GM12878 (cell line): ENCODE measurements at regions not wholly inside any gene's neighbourhood (a gene's known extent, or its start where the extent isn't known, plus 50 kb on each side); places are given as distances from the start of the nearest gene placed in this dataset.

ENCODE experiments used
- JUND ChIP-seq: IDR thresholded peaks from 2 replicates; pipeline ENCODE4 v1.6.1; 2012; ENCODE audit warnings: low read depth, mild to moderate bottlenecking, low read length, improper control_type of control experiment, moderate library complexity
- NFYA ChIP-seq: IDR thresholded peaks from 2 replicates; pipeline ENCODE4 v1.6.1; 2011; ENCODE audit warnings: low read depth, mild to moderate bottlenecking, low read length, improper control_type of control experiment, borderline replicate concordance
- POLR2A ChIP-seq: IDR thresholded peaks from 2 replicates; pipeline ENCODE4 v1.6.1; 2011; ENCODE audit warnings: low read depth, mild to moderate bottlenecking, low read length
- RBBP5 ChIP-seq: fragments of 200-600 bp; sonication (generic); conservative IDR thresholded peaks from 2 replicates; pipeline ENCODE4 v1.6.1; 2016
- SIN3A ChIP-seq: IDR thresholded peaks from 2 replicates; pipeline ENCODE4 v1.6.1; 2012; ENCODE audit warnings: low read depth, low read length, improper control_type of control experiment
- SP1 ChIP-seq: IDR thresholded peaks from one replicate; pipeline ENCODE4 v1.6.1; 2011; ENCODE audit warnings: low read depth, low read length
- TF ChIP-seq, protein P1 (sequence below), 3 experiments: IDR thresholded peaks in 2 of 3; conservative IDR thresholded peaks in 1 of 3; 2 replicates each; pipeline ENCODE4 v1.5.1; 2011; ENCODE audit warnings: low read depth in 3 of 3, low read length in 3 of 3, mild to moderate bottlenecking in 3 of 3, control low read depth in 2 of 3, moderate library complexity in 2 of 3, inconsistent platforms in 1 of 3, mixed read lengths in 1 of 3; ENCODE audit not compliant: control insufficient read depth in 2 of 3, insufficient read depth in 1 of 3; ENCODE audit errors: extremely low read depth in 1 of 3
- TF ChIP-seq, protein P2 (sequence below): IDR thresholded peaks from 2 replicates; pipeline ENCODE4 v1.6.1; 2011; ENCODE audit warnings: mild to moderate bottlenecking, low read depth, low read length, moderate library complexity; ENCODE audit not compliant: insufficient replicate concordance
- TF ChIP-seq, protein P3 (sequence below): IDR thresholded peaks from 2 replicates; pipeline ENCODE4 v1.6.1; 2011; ENCODE audit warnings: borderline replicate concordance, low read depth, mild to moderate bottlenecking, moderate library complexity, mixed read lengths, low read length; ENCODE audit not compliant: insufficient read depth; ENCODE audit errors: extremely low read length
- TF ChIP-seq, protein P4 (sequence below): fragments of 150-350 bp; IDR thresholded peaks from 2 replicates; pipeline ENCODE4 v1.6.1; 2016; ENCODE audit warnings: low read depth, low read length

DNA sequence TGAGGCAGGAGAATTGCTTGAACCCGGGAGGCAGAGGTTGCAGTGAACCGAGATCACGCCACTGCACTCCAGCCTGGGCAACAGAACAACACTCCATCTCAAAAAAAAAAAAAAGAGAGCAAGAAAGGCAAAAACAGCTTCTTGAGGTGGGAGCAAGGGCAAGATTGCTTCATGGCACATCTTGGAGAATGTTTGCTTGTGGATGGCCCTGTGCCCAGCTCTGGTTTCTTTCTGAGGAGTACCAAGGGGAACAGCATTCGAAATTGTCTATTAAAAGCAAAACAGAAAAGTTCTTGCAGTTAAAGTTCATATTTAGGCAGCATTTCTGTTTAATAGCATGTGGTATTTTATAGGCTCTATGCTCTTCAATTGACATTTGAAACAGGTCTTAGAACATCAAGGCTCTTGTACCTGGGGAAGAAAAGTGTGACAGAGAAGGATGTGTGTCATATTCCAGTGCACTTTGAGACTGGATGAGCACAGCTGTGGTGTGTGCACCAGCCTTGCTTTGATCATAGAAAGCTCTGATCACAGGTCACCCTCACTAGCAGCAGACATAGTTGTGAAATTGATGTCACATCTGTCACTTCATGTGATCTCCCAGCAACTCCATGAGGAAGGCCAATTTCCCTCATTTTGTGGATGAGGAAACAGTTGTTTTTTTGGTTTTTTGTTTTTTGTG lies 154.3 kb downstream of the UXS1 start:
- TF ChIP-seq, protein P1, sequence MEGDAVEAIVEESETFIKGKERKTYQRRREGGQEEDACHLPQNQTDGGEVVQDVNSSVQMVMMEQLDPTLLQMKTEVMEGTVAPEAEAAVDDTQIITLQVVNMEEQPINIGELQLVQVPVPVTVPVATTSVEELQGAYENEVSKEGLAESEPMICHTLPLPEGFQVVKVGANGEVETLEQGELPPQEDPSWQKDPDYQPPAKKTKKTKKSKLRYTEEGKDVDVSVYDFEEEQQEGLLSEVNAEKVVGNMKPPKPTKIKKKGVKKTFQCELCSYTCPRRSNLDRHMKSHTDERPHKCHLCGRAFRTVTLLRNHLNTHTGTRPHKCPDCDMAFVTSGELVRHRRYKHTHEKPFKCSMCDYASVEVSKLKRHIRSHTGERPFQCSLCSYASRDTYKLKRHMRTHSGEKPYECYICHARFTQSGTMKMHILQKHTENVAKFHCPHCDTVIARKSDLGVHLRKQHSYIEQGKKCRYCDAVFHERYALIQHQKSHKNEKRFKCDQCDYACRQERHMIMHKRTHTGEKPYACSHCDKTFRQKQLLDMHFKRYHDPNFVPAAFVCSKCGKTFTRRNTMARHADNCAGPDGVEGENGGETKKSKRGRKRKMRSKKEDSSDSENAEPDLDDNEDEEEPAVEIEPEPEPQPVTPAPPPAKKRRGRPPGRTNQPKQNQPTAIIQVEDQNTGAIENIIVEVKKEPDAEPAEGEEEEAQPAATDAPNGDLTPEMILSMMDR (IDR thresholded peaks at IDR 0.05 in 2 of 3, conservative IDR thresholded peaks at IDR 0.05 in 1 of 3; ENCODE audit: control insufficient read depth in 2 of 3, extremely low read depth in 1 of 3, insufficient read depth in 1 of 3, low read depth in 3 of 3, low read length in 3 of 3): no peak
- TF ChIP-seq POLR2A: no peak
- no peak for TF ChIP-seq RBBP5
- TF ChIP-seq SP1: no peak
- TF ChIP-seq, protein P2, sequence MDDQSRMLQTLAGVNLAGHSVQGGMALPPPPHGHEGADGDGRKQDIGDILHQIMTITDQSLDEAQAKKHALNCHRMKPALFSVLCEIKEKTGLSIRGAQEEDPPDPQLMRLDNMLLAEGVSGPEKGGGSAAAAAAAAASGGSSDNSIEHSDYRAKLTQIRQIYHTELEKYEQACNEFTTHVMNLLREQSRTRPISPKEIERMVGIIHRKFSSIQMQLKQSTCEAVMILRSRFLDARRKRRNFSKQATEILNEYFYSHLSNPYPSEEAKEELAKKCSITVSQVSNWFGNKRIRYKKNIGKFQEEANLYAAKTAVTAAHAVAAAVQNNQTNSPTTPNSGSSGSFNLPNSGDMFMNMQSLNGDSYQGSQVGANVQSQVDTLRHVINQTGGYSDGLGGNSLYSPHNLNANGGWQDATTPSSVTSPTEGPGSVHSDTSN: no peak
- no peak for TF ChIP-seq SIN3A
- TF ChIP-seq JUND: no peak
- TF ChIP-seq, protein P3, sequence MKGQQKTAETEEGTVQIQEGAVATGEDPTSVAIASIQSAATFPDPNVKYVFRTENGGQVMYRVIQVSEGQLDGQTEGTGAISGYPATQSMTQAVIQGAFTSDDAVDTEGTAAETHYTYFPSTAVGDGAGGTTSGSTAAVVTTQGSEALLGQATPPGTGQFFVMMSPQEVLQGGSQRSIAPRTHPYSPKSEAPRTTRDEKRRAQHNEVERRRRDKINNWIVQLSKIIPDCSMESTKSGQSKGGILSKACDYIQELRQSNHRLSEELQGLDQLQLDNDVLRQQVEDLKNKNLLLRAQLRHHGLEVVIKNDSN: no peak
- TF ChIP-seq NFYA: no peak
- TF ChIP-seq, protein P4, sequence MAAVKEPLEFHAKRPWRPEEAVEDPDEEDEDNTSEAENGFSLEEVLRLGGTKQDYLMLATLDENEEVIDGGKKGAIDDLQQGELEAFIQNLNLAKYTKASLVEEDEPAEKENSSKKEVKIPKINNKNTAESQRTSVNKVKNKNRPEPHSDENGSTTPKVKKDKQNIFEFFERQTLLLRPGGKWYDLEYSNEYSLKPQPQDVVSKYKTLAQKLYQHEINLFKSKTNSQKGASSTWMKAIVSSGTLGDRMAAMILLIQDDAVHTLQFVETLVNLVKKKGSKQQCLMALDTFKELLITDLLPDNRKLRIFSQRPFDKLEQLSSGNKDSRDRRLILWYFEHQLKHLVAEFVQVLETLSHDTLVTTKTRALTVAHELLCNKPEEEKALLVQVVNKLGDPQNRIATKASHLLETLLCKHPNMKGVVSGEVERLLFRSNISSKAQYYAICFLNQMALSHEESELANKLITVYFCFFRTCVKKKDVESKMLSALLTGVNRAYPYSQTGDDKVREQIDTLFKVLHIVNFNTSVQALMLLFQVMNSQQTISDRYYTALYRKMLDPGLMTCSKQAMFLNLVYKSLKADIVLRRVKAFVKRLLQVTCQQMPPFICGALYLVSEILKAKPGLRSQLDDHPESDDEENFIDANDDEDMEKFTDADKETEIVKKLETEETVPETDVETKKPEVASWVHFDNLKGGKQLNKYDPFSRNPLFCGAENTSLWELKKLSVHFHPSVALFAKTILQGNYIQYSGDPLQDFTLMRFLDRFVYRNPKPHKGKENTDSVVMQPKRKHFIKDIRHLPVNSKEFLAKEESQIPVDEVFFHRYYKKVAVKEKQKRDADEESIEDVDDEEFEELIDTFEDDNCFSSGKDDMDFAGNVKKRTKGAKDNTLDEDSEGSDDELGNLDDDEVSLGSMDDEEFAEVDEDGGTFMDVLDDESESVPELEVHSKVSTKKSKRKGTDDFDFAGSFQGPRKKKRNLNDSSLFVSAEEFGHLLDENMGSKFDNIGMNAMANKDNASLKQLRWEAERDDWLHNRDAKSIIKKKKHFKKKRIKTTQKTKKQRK: no peak
